ENCODE measurements at regions not wholly inside any gene's neighbourhood (a gene's known extent, or its start where the extent isn't known, plus 50 kb on each side); places are given as distances from the start of the nearest gene placed in this dataset.

GRCh38 chr5:117837786-117838185 lies 1150.6 kb downstream of the DTWD2 start:
- no peaks in the 10 kb centered on the region for H3K36me3 ChIP-seq (replicated peaks; ENCODE audit: low read depth, low read length)

GRCh38 chr5:117833691-117834090 lies 1154.7 kb downstream of the DTWD2 start:
- Histone ChIP-seq H3K27ac (ENCODE audit: low read length) (no peak overlapping the region), H3K36me3 (replicated peaks; ENCODE audit: low read depth, low read length) (no peaks in the 10 kb centered on the region), H3K27me3 (ENCODE audit: low read depth, low read length) (no peaks in the 10 kb centered on the region), H3K9ac (ENCODE audit: low read length) (no peak overlapping the region), H3K4me1 (ENCODE audit: low read length) (no peaks in the 10 kb centered on the region), H3K79me2 (ENCODE audit: low read length) (no peaks in the 10 kb centered on the region), H3K4me3 (ENCODE audit: low read length) (no peak overlapping the region), H3K9me3 (ENCODE audit: insufficient read depth, low read length) (no peaks in the 10 kb centered on the region), H4K20me1 (ENCODE audit: insufficient read depth, low read length) (no peaks in the 10 kb centered on the region), H2AFZ (ENCODE audit: low read depth, low read length) (no peak overlapping the region), H3K4me2 (ENCODE audit: low read length) (no peak overlapping the region)
- TF ChIP-seq EZH2phosphoT487 (IDR thresholded peaks at IDR 0.05; ENCODE audit: low read depth) (no peak), CTCF (IDR thresholded peaks at IDR 0.05; ENCODE audit: low read depth, low read length) (no peak)

More at GRCh38 chr5:117837786-117838185, 1150.6 kb downstream of the DTWD2 start:
- no peak for TF ChIP-seq CTCF (IDR thresholded peaks at IDR 0.05; ENCODE audit: low read depth, low read length)
- TF ChIP-seq EZH2phosphoT487 (IDR thresholded peaks at IDR 0.05; ENCODE audit: low read depth): no peak
- Histone ChIP-seq H3K4me3 (ENCODE audit: low read length) (no peak overlapping the region), H4K20me1 (ENCODE audit: insufficient read depth, low read length) (no peaks in the 10 kb centered on the region), H3K4me1 (ENCODE audit: low read length) (no peaks in the 10 kb centered on the region), H3K27me3 (ENCODE audit: low read depth, low read length) (no peaks in the 10 kb centered on the region), H3K9me3 (ENCODE audit: insufficient read depth, low read length) (no peaks in the 10 kb centered on the region), H3K4me2 (ENCODE audit: low read length) (no peak overlapping the region), H3K79me2 (ENCODE audit: low read length) (no peaks in the 10 kb centered on the region), H2AFZ (ENCODE audit: low read depth, low read length) (no peak overlapping the region), H3K9ac (ENCODE audit: low read length) (no peak overlapping the region), H3K27ac (ENCODE audit: low read length) (no peak overlapping the region)

GRCh38 chr5:117829646-117830045 lies 1158.7 kb downstream of the DTWD2 start:
- H3K9ac ChIP-seq (ENCODE audit: low read length): no peak overlapping the region
- no peak overlapping the region for H3K4me3 ChIP-seq (ENCODE audit: low read length)
- H3K36me3 ChIP-seq (replicated peaks; ENCODE audit: low read depth, low read length): no peaks in the 10 kb centered on the region
- H3K9me3 ChIP-seq (ENCODE audit: insufficient read depth, low read length): no peaks in the 10 kb centered on the region
- H3K4me1 ChIP-seq (ENCODE audit: low read length): no peaks in the 10 kb centered on the region
- no peak overlapping the region for H2AFZ ChIP-seq (ENCODE audit: low read depth, low read length)
- no peak overlapping the region for H3K4me2 ChIP-seq (ENCODE audit: low read length)
- no peaks in the 10 kb centered on the region for H4K20me1 ChIP-seq (ENCODE audit: insufficient read depth, low read length)
- no peaks in the 10 kb centered on the region for H3K79me2 ChIP-seq (ENCODE audit: low read length)
- no peaks in the 10 kb centered on the region for H3K27me3 ChIP-seq (ENCODE audit: low read depth, low read length)
- no peak overlapping the region for H3K27ac ChIP-seq (ENCODE audit: low read length)
- TF ChIP-seq EZH2phosphoT487 (IDR thresholded peaks at IDR 0.05; ENCODE audit: low read depth) (no peak), CTCF (IDR thresholded peaks at IDR 0.05; ENCODE audit: low read depth, low read length) (no peak)

- TF ChIP-seq EZH2phosphoT487 (IDR thresholded peaks at IDR 0.05; ENCODE audit: low read depth) (no peak), CTCF (IDR thresholded peaks at IDR 0.05; ENCODE audit: low read depth, low read length) (no peak)
- no peak overlapping the region for H3K9ac ChIP-seq (ENCODE audit: low read length)
These were observed 1174.5 kb downstream of the DTWD2 start for GRCh38 chr5:117813850-117814249.

More at GRCh38 chr5:117813850-117814249, 1174.5 kb downstream of the DTWD2 start:
- no peak overlapping the region for H2AFZ ChIP-seq (ENCODE audit: low read depth, low read length)
- H4K20me1 ChIP-seq (ENCODE audit: insufficient read depth, low read length): no peaks in the 10 kb centered on the region
- H3K36me3 ChIP-seq (replicated peaks; ENCODE audit: low read depth, low read length): no peaks in the 10 kb centered on the region
- no peak overlapping the region for H3K4me2 ChIP-seq (ENCODE audit: low read length)
- no peak overlapping the region for H3K27ac ChIP-seq (ENCODE audit: low read length)
- no peak overlapping the region for H3K4me3 ChIP-seq (ENCODE audit: low read length)
- no peaks in the 10 kb centered on the region for H3K27me3 ChIP-seq (ENCODE audit: low read depth, low read length)
- H3K79me2 ChIP-seq (ENCODE audit: low read length): no peaks in the 10 kb centered on the region
- no peaks in the 10 kb centered on the region for H3K4me1 ChIP-seq (ENCODE audit: low read length)
- no peaks in the 10 kb centered on the region for H3K9me3 ChIP-seq (ENCODE audit: insufficient read depth, low read length)

Measured in OCI-LY3 (cell line).